Transverse colon (tissue), 3 donors: ENCODE measurements at regions not wholly inside any gene's neighbourhood (a gene's known extent, or its start where the extent isn't known, plus 50 kb on each side); places are given as distances from the start of the nearest gene placed in this dataset.

Experiments used
- CTCF ChIP-seq, 5 experiments: fragments of 200-600 bp in 3 of 5; fragments of 450-650 bp in 2 of 5; sonication (generic) in 3 of 5; IDR thresholded peaks; 1 replicate in 2 of 5; 2 replicates in 3 of 5; pipeline ENCODE4 v1.5.1; 2016 to 2017; ENCODE audit warnings: antibody characterized with exemption in 5 of 5, inconsistent platforms in 3 of 5, mild to moderate bottlenecking in 2 of 5, moderate library complexity in 1 of 5
- POLR2A ChIP-seq: fragments of 450-650 bp; IDR thresholded peaks from one replicate; pipeline ENCODE4 v1.6.1; 2016; ENCODE audit warnings: antibody characterized with exemption, mild to moderate bottlenecking, moderate library complexity

GRCh38 chr20:16215041-16215440 lies 358.2 kb downstream of the KIF16B start:
- no peak for TF ChIP-seq CTCF (IDR thresholded peaks at IDR 0.05)
- TF ChIP-seq POLR2A = no peak
